ENCODE measurements at regions not wholly inside any gene's neighbourhood (a gene's known extent, or its start where the extent isn't known, plus 50 kb on each side); places are given as distances from the start of the nearest gene placed in this dataset.

- 92 to 93% methylated on average over 1 of the region's 1 CpG for WGBS, 2 donors
- no peak for TF ChIP-seq CTCF (IDR thresholded peaks at IDR 0.05)
- TF ChIP-seq POLR2A (IDR thresholded peaks at IDR 0.05), result no peak
- no peak overlapping the region for H3K27ac ChIP-seq
- DNase-seq, result no peak
- H3K4me3 ChIP-seq (replicated peaks in 1 of 3), result no peak overlapping the region
- H3K27me3 ChIP-seq, result no peaks in the 10 kb centered on the region
- H3K9me3 ChIP-seq, result no peaks in the 10 kb centered on the region
- intact Hi-C loops (cut with DNase I), result no loop called here
- H3K4me1 ChIP-seq, result no peaks in the 10 kb centered on the region
- no peaks in the 10 kb centered on the region for H3K36me3 ChIP-seq
These were observed 914.2 kb upstream of the RAG2 start for GRCh38 chr11:37512156-37512780.

DNA sequence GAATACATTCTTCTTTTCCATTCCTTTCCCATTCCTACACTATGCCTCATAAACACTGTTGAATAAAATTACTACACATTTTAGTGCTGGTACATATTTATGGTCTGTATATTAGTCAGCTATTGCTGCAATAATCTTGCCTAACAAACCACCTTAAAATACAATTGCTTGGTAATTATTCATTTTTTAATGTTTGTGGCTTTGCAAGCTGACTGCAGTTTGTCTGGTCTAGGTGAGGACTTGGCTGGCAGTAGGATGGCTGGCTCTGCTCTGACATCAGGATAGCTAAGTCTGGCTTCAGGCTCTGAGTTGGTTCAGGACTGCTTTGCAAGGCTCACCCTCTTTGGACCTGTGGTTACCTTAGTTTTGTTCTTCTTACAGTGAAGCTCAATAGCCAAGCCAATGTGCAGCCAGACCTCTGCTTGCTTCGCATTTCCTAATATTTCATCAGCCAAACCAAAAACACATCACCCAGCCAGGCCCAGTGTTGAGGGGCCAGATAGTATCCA lies 913.4 kb upstream of the RAG2 start:
- 73 to 83% methylated on average over 1 of the region's 1 CpG for WGBS, 2 donors
- Histone ChIP-seq H3K27me3 (no peaks in the 10 kb centered on the region), H3K4me3 (replicated peaks in 1 of 3) (no peak overlapping the region), H3K36me3 (no peaks in the 10 kb centered on the region), H3K4me1 (no peaks in the 10 kb centered on the region), H3K27ac (no peak overlapping the region), H3K9me3 (no peaks in the 10 kb centered on the region)
- intact Hi-C loops (cut with DNase I), result no loop called here
- no peak for DNase-seq
- TF ChIP-seq POLR2A (IDR thresholded peaks at IDR 0.05), result no peak
- no peak for TF ChIP-seq CTCF (IDR thresholded peaks at IDR 0.05)

DNA sequence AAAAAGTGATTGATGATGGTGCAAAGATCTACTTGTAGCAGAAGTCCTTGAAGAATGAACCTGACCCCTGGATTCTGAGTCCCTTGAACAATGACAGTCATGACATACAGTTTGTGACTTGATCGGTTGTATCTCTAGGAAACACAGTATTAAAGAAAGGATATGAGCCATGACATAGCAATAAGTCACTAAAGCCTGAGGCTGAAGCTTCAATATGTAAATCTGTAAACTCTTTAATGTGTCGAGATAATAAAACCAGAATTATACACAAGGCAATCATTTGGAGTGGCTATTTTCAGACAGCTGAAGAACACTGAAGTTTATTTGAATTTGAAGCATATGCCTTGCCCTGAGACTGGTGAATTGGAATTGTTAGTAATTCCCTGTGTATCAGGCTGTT lies 911.5 kb upstream of the RAG2 start:
- no peaks in the 10 kb centered on the region for H3K36me3 ChIP-seq
- intact Hi-C loops (cut with DNase I), result no loop called here
- WGBS, 2 donors, result 77 to 88% methylated on average over 2 of the region's 2 CpGs

DNA sequence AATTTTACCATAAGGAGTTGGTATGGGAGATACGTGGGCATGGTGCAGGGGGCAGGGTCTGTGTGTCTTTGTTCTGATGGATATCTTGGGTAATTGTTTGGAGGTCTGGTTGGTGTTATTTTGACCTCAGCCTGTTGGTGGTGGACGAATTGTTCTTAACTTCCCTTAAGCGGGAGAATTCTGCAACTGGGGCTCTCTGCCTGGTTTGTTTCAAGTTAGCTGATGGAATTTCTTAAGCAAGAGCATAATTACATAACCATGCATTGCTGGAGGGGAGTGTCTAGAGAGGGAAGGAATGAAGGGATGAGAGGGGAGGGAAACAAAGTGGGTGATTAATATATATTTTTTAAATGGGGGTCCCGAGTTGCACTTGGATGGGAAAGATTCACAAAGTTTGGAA lies 908.5 kb upstream of the RAG2 start:
- no peaks in the 10 kb centered on the region for H3K4me1 ChIP-seq
- no peak overlapping the region for H3K27ac ChIP-seq
- no peaks in the 10 kb centered on the region for H3K27me3 ChIP-seq
- H3K4me3 ChIP-seq (replicated peaks in 1 of 3), result no peak overlapping the region
- WGBS, 2 donors, result 58 to 68% methylated on average over 4 of the region's 4 CpGs
- no peaks in the 10 kb centered on the region for H3K9me3 ChIP-seq
- intact Hi-C loops (cut with DNase I), result no loop called here
- no peak for TF ChIP-seq POLR2A (IDR thresholded peaks at IDR 0.05)
- TF ChIP-seq CTCF (IDR thresholded peaks at IDR 0.05), result no peak
- no peaks in the 10 kb centered on the region for H3K36me3 ChIP-seq
- DNase-seq, result no peak

More for the DNA sequence above, 911.5 kb upstream of the RAG2 start:
- no peaks in the 10 kb centered on the region for H3K9me3 ChIP-seq
- no peak overlapping the region for H3K4me3 ChIP-seq (replicated peaks in 1 of 3)
- no peak overlapping the region for H3K27ac ChIP-seq
- no peak for DNase-seq
- TF ChIP-seq POLR2A (IDR thresholded peaks at IDR 0.05) (no peak), CTCF (IDR thresholded peaks at IDR 0.05) (no peak)
- H3K4me1 ChIP-seq, result no peaks in the 10 kb centered on the region
- H3K27me3 ChIP-seq, result no peaks in the 10 kb centered on the region

DNA sequence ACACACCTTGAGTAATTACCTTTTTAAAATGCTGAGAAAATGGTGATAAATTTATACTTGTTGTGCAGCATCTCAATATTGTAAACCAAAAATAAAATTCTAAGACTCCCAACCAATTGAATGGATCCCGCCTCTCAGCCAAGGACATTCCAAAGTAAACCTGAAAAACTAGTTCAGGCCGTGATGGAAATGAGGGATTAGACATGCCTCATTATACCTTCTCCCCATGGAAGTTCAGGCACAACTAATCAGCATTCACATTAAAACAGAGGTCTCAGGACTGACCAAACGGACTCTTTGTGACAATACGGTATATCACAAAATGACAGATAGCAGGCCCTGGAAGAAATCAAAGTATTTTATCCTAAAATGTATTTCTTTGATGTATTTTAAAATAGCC lies 907.4 kb upstream of the RAG2 start:
- WGBS, 2 donors, result 70 to 72% methylated on average over 4 of the region's 4 CpGs
- H3K4me1 ChIP-seq, result no peaks in the 10 kb centered on the region
- H3K4me3 ChIP-seq (replicated peaks in 1 of 3), result no peak overlapping the region
- DNase-seq, result no peak
- H3K36me3 ChIP-seq, result no peaks in the 10 kb centered on the region
- no peaks in the 10 kb centered on the region for H3K9me3 ChIP-seq
- no peak overlapping the region for H3K27ac ChIP-seq
- H3K27me3 ChIP-seq, result no peaks in the 10 kb centered on the region
- TF ChIP-seq CTCF (IDR thresholded peaks at IDR 0.05) (no peak), POLR2A (IDR thresholded peaks at IDR 0.05) (no peak)
- intact Hi-C loops (cut with DNase I), result no loop called here
